ENCODE measurements at regions not wholly inside any gene's neighbourhood (a gene's known extent, or its start where the extent isn't known, plus 50 kb on each side); places are given as distances from the start of the nearest gene placed in this dataset.

GRCh38 chr13:70945506-70945905 is 837.3 kb upstream of the KLHL1 start:
- H3K9me3 Mint-ChIP-seq, result no peaks in the 10 kb centered on the region
- ATAC-seq (replicated peaks) (no peak), DNase-seq (no peak)
- H3K36me3 Mint-ChIP-seq, result no peaks in the 10 kb centered on the region
- no peaks in the 10 kb centered on the region for H3K27me3 Mint-ChIP-seq
- no peak overlapping the region for H3K4me3 Mint-ChIP-seq
- no peaks in the 10 kb centered on the region for H3K4me1 Mint-ChIP-seq
- no peak overlapping the region for H3K27ac Mint-ChIP-seq

GRCh38 chr13:70941454-70941853 is 833.2 kb upstream of the KLHL1 start:
- DNase-seq, result no peak
- Mint-ChIP-seq H3K27ac (no peak overlapping the region), H3K9me3 (no peaks in the 10 kb centered on the region), H3K36me3 (no peaks in the 10 kb centered on the region), H3K27me3 (no peaks in the 10 kb centered on the region), H3K4me3 (no peak overlapping the region), H3K4me1 (no peaks in the 10 kb centered on the region)
- ATAC-seq (replicated peaks), result no peak

- DNase-seq (no peak), ATAC-seq (replicated peaks) (no peak)
- no peak overlapping the region for H3K27ac Mint-ChIP-seq
- H3K27me3 Mint-ChIP-seq, result no peaks in the 10 kb centered on the region
- no peaks in the 10 kb centered on the region for H3K36me3 Mint-ChIP-seq
- no peak overlapping the region for H3K4me3 Mint-ChIP-seq
- H3K4me1 Mint-ChIP-seq, result no peaks in the 10 kb centered on the region
- peaks cover 0 to 3% of the 10 kb centered on the region in 2 donors for H3K9me3 Mint-ChIP-seq
Measured at GRCh38 chr13:70938462-70938861, 830.2 kb upstream of the KLHL1 start.

GRCh38 chr13:70932511-70932910 is 824.3 kb upstream of the KLHL1 start:
- ATAC-seq (replicated peaks), result no peak
- DNase-seq, result no peak
- Mint-ChIP-seq H3K4me1 (no peaks in the 10 kb centered on the region), H3K9me3 (peaks cover 0 to 3% of the 10 kb centered on the region in 2 donors), H3K4me3 (no peak overlapping the region), H3K36me3 (no peaks in the 10 kb centered on the region), H3K27ac (no peak overlapping the region), H3K27me3 (no peaks in the 10 kb centered on the region)

GRCh38 chr13:70923863-70924752 is 815.9 kb upstream of the KLHL1 start:
- Mint-ChIP-seq H3K27me3 (no peaks in the 10 kb centered on the region), H3K4me3 (no peak overlapping the region), H3K9me3 (peaks cover 0 to 6% of the 10 kb centered on the region in 2 donors), H3K4me1 (no peaks in the 10 kb centered on the region), H3K36me3 (no peaks in the 10 kb centered on the region), H3K27ac (no peak overlapping the region)
- DNase-seq (no peak), ATAC-seq (replicated peaks) (no peak)

- no peak for DNase-seq
- no peaks in the 10 kb centered on the region for H3K36me3 Mint-ChIP-seq
Measured at GRCh38 chr13:70911286-70911685, 803.0 kb upstream of the KLHL1 start.

GRCh38 chr13:70908795-70909194 is 800.5 kb upstream of the KLHL1 start:
- Mint-ChIP-seq H3K9me3 (no peaks in the 10 kb centered on the region), H3K27ac (no peak overlapping the region), H3K36me3 (no peaks in the 10 kb centered on the region), H3K4me3 (no peak overlapping the region), H3K4me1 (no peaks in the 10 kb centered on the region), H3K27me3 (no peaks in the 10 kb centered on the region)
- ATAC-seq (replicated peaks) (no peak), DNase-seq (no peak)

More at GRCh38 chr13:70911286-70911685, 803.0 kb upstream of the KLHL1 start:
- no peak for ATAC-seq (replicated peaks)
- Mint-ChIP-seq H3K27me3 (no peaks in the 10 kb centered on the region), H3K4me3 (no peak overlapping the region), H3K9me3 (no peaks in the 10 kb centered on the region), H3K4me1 (no peaks in the 10 kb centered on the region), H3K27ac (no peak overlapping the region)

GRCh38 chr13:70905035-70905434 is 796.8 kb upstream of the KLHL1 start:
- H3K4me3 Mint-ChIP-seq, result no peak overlapping the region
- no peaks in the 10 kb centered on the region for H3K4me1 Mint-ChIP-seq
- no peaks in the 10 kb centered on the region for H3K27me3 Mint-ChIP-seq
- no peaks in the 10 kb centered on the region for H3K36me3 Mint-ChIP-seq
- ATAC-seq (replicated peaks) (no peak), DNase-seq (no peak)
- peaks cover 0 to 1% of the 10 kb centered on the region in 2 donors for H3K9me3 Mint-ChIP-seq
- H3K27ac Mint-ChIP-seq, result no peak overlapping the region

GRCh38 chr13:70896136-70896535 is 787.9 kb upstream of the KLHL1 start:
- no peak overlapping the region for H3K27ac Mint-ChIP-seq
- H3K4me3 Mint-ChIP-seq, result no peak overlapping the region
- H3K9me3 Mint-ChIP-seq, result no peaks in the 10 kb centered on the region
- ATAC-seq (replicated peaks) (peak in 1 of 2 donors; percentile 20), DNase-seq (no peak)
- H3K36me3 Mint-ChIP-seq, result no peaks in the 10 kb centered on the region
- H3K27me3 Mint-ChIP-seq, result no peaks in the 10 kb centered on the region
- no peaks in the 10 kb centered on the region for H3K4me1 Mint-ChIP-seq

GRCh38 chr13:70895599-70895998 is 787.3 kb upstream of the KLHL1 start:
- Mint-ChIP-seq H3K27ac (no peak overlapping the region), H3K27me3 (no peaks in the 10 kb centered on the region), H3K4me1 (no peaks in the 10 kb centered on the region), H3K4me3 (no peak overlapping the region), H3K9me3 (no peaks in the 10 kb centered on the region), H3K36me3 (no peaks in the 10 kb centered on the region)
- ATAC-seq (replicated peaks), result no peak
- no peak for DNase-seq

GRCh38 chr13:70894258-70894657 is 786.0 kb upstream of the KLHL1 start:
- H3K27me3 Mint-ChIP-seq, result no peaks in the 10 kb centered on the region
- no peak overlapping the region for H3K27ac Mint-ChIP-seq
- H3K4me1 Mint-ChIP-seq, result no peaks in the 10 kb centered on the region
- ATAC-seq (replicated peaks) (no peak), DNase-seq (no peak)
- H3K9me3 Mint-ChIP-seq, result no peaks in the 10 kb centered on the region
- no peak overlapping the region for H3K4me3 Mint-ChIP-seq
- H3K36me3 Mint-ChIP-seq, result no peaks in the 10 kb centered on the region

GRCh38 chr13:70893832-70894231 is 785.6 kb upstream of the KLHL1 start:
- H3K4me3 Mint-ChIP-seq, result no peak overlapping the region
- no peaks in the 10 kb centered on the region for H3K4me1 Mint-ChIP-seq

GRCh38 chr13:70890289-70890688 is 782.0 kb upstream of the KLHL1 start:
- no peak overlapping the region for H3K27ac Mint-ChIP-seq

More at GRCh38 chr13:70893832-70894231, 785.6 kb upstream of the KLHL1 start:
- H3K27ac Mint-ChIP-seq, result no peak overlapping the region
- no peaks in the 10 kb centered on the region for H3K27me3 Mint-ChIP-seq
- H3K36me3 Mint-ChIP-seq, result no peaks in the 10 kb centered on the region
- DNase-seq (no peak), ATAC-seq (replicated peaks) (peak; percentile 25 to 50)
- peaks cover 0 to under 1% of the 10 kb centered on the region in 2 donors for H3K9me3 Mint-ChIP-seq

GRCh38 chr13:70889163-70889562 is 780.9 kb upstream of the KLHL1 start:
- Mint-ChIP-seq H3K4me1 (no peaks in the 10 kb centered on the region), H3K36me3 (no peaks in the 10 kb centered on the region), H3K27ac (no peak overlapping the region), H3K9me3 (peaks cover 2 to 5% of the 10 kb centered on the region in 2 donors), H3K4me3 (no peak overlapping the region), H3K27me3 (no peaks in the 10 kb centered on the region)
- no peak for ATAC-seq (replicated peaks)
- DNase-seq, result no peak

More at GRCh38 chr13:70890289-70890688, 782.0 kb upstream of the KLHL1 start:
- Mint-ChIP-seq H3K36me3 (no peaks in the 10 kb centered on the region), H3K4me3 (no peak overlapping the region), H3K4me1 (no peaks in the 10 kb centered on the region), H3K9me3 (peaks cover 2 to 5% of the 10 kb centered on the region in 2 donors), H3K27me3 (no peaks in the 10 kb centered on the region)
- DNase-seq (no peak), ATAC-seq (replicated peaks) (no peak)

- Mint-ChIP-seq H3K4me3 (no peak overlapping the region), H3K9me3 (peaks cover 2 to 5% of the 10 kb centered on the region in 2 donors), H3K4me1 (no peaks in the 10 kb centered on the region), H3K27me3 (no peaks in the 10 kb centered on the region), H3K27ac (no peak overlapping the region), H3K36me3 (no peaks in the 10 kb centered on the region)
- DNase-seq, result no peak
- ATAC-seq (replicated peaks), result no peak
Measured at GRCh38 chr13:70884196-70884595, 775.9 kb upstream of the KLHL1 start.

Measured in stimulated activated naive B cell treated with anti-CD40 and anti-IgM and Interleukin-4, amounts not matched to agents 10 μg/mL and 1 μg/mL and 100 μg/mL, for 72 hours (primary cell).